Tibial artery (tissue), 4 donors: ENCODE measurements at regions not wholly inside any gene's neighbourhood (a gene's known extent, or its start where the extent isn't known, plus 50 kb on each side); places are given as distances from the start of the nearest gene placed in this dataset.
"Not testable (repeated sequence)": the region's sequence is repeated elsewhere in the genome, so short reads cannot be mapped to it uniquely, and the experiment has no call there.

ENCODE experiments used
- DNase-seq, 2 donors: peaks; one replicate each; pipeline ENCODE4 v3.0.0-alpha.2; 2019
- H3K27ac ChIP-seq, 2 donors: fragments of 200-600 bp; sonication (generic) in 1 of 2; 1 replicate in 1 of 2; 2 replicates in 1 of 2; pipeline ENCODE4 v1.5.1; 2018 to 2019; ENCODE audit warnings: mild to moderate bottlenecking in 1 of 2
- H3K27me3 ChIP-seq, 2 donors: fragments of 200-600 bp; sonication (generic) in 1 of 2; one replicate each; pipeline versions ENCODE4 v1.5.1 to v1.6.0; 2016 to 2019
- H3K36me3 ChIP-seq, 3 donors: fragments of 200-600 bp; sonication (generic) in 2 of 3; one replicate each; pipeline ENCODE4 v1.5.1; 2016 to 2019; ENCODE audit warnings: mild to moderate bottlenecking in 2 of 3
- H3K4me1 ChIP-seq, 4 donors: fragments of 200-600 bp; sonication (generic) in 2 of 4; 1 replicate in 3 of 4; 2 replicates in 1 of 4; pipeline ENCODE4 v1.5.1; 2016 to 2019
- H3K4me3 ChIP-seq, 2 donors: fragments of 200-600 bp; sonication (generic) in 1 of 2; 1 replicate in 1 of 2; 2 replicates in 1 of 2; pipeline ENCODE4 v1.5.1; 2018 to 2019; ENCODE audit warnings: mild to moderate bottlenecking in 2 of 2
- H3K9me3 ChIP-seq, 3 donors: fragments of 200-600 bp; sonication (generic) in 1 of 3; one replicate each; pipeline ENCODE4 v1.5.1; 2016 to 2019
- CTCF ChIP-seq, 2 experiments: fragments of 200-600 bp in 1 of 2; fragments of 450-650 bp in 1 of 2; IDR thresholded peaks; one replicate each; pipeline ENCODE4 v1.5.1; 2017 to 2019; ENCODE audit warnings: antibody characterized with exemption in 2 of 2, mild to moderate bottlenecking in 1 of 2, moderate library complexity in 1 of 2
- intact Hi-C: fragments of 100-400 bp; cut with DNase I; formaldehyde crosslinking; loops from one replicate; pipeline ENCODE4 v1.15.0; 2023; ENCODE audit warnings: low total_unique reads

- TF ChIP-seq CTCF (IDR thresholded peaks at IDR 0.05): no peak
- intact Hi-C loops: no loop called here
- no peak overlapping the region for H3K27ac ChIP-seq
- DNase-seq: no peak
- H3K27me3 ChIP-seq: no peaks in the 10 kb centered on the region
- H3K9me3 ChIP-seq: no peaks in the 10 kb centered on the region
- H3K4me1 ChIP-seq: no peaks in the 10 kb centered on the region
- H3K4me3 ChIP-seq: no peak overlapping the region
- no peaks in the 10 kb centered on the region for H3K36me3 ChIP-seq
Observed at GRCh38 chr1:157460381-157460780, 91.9 kb downstream of the FCRL5 start.

DNA sequence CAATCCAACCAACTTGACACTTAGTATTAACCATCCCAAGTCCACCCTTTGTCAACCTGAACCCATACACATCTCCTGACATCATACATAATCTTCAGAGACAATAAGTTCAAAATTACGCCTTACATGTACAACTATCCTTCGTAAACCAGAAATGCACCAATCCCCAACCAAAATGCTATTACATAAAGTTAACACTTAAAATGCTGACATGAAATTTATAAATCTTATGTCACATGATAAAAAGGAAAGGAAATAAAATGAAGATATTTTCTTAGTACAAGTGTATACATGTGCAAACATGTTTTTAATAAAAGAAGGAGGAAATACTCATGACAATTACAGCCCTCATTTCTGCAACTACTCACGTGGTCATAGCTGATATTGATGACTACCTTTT lies 95.0 kb downstream of the FCRL5 start:
- Histone ChIP-seq H3K4me3 (no peak overlapping the region), H3K27me3 (no peaks in the 10 kb centered on the region), H3K36me3 (no peaks in the 10 kb centered on the region), H3K27ac (no peak overlapping the region), H3K4me1 (no peaks in the 10 kb centered on the region), H3K9me3 (no peaks in the 10 kb centered on the region)
- intact Hi-C loops: no loop called here
- no peak for DNase-seq
- no peak for TF ChIP-seq CTCF (IDR thresholded peaks at IDR 0.05)

DNA sequence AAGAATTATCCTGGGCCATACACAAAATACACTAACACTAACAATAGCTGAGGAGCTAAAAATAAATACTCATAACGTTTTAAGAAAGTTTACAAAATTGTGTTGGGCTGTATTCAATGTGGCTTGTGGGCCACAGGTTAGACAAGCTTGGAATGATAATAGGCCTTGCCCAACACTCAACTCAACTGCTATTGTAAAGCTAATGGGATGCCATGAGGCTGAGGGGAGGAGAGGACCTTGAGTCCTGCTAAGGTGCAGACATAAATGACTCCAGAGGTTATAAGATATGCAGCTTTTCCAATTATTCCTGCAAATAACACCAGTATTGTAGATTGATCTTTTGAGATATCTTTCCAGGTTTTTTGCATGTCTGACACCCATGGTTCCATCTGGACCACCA lies 97.0 kb downstream of the FCRL5 start:
- H3K36me3 ChIP-seq: no peaks in the 10 kb centered on the region
- H3K27ac ChIP-seq: no peak overlapping the region
- no peak for DNase-seq
- no peaks in the 10 kb centered on the region for H3K4me1 ChIP-seq
- H3K27me3 ChIP-seq: no peaks in the 10 kb centered on the region
- no peaks in the 10 kb centered on the region for H3K9me3 ChIP-seq
- TF ChIP-seq CTCF (IDR thresholded peaks at IDR 0.05): no peak
- intact Hi-C loops: no loop called here
- no peak overlapping the region for H3K4me3 ChIP-seq

- no peaks in the 10 kb centered on the region for H3K27me3 ChIP-seq
- H3K36me3 ChIP-seq: no peaks in the 10 kb centered on the region
- H3K27ac ChIP-seq: no peak overlapping the region
- intact Hi-C loops: no loop called here
- no peak overlapping the region for H3K4me3 ChIP-seq
- H3K4me1 ChIP-seq: no peaks in the 10 kb centered on the region
- TF ChIP-seq CTCF (IDR thresholded peaks at IDR 0.05): no peak
- no peak for DNase-seq
- no peaks in the 10 kb centered on the region for H3K9me3 ChIP-seq
Observed at GRCh38 chr1:157450106-157450505, 102.2 kb downstream of the FCRL5 start.

- no peak overlapping the region for H3K4me3 ChIP-seq
- TF ChIP-seq CTCF (IDR thresholded peaks at IDR 0.05): no peak
- H3K9me3 ChIP-seq: no peaks in the 10 kb centered on the region
- intact Hi-C loops: no loop called here
- H3K4me1 ChIP-seq: no peaks in the 10 kb centered on the region
- H3K27ac ChIP-seq: no peak overlapping the region
- H3K27me3 ChIP-seq: no peaks in the 10 kb centered on the region
- no peak for DNase-seq
- no peaks in the 10 kb centered on the region for H3K36me3 ChIP-seq
Observed at GRCh38 chr1:157448636-157449035, 103.7 kb downstream of the FCRL5 start.

DNA sequence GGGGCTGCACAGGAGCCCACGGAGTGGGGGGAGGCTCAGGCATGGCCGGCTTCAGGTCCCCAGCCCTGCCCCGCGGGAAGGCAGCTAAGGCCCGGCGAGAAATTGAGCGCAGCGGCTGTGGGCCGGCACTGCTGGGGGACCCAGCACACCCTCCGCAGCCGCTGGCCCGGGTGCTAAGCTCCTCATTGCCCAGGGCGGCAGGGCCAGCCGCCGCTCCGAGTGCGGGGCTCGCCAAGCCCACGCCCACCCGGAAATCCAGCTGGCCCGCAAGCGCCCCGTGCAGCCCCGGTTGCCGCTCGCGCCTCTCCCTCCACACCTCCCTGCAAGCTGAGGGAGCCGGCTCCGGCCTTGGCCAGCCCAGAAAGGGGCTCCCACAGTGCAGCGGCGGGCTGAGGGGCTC lies 106.0 kb downstream of the FCRL5 start:
- H3K4me1 ChIP-seq, intact Hi-C loops, DNase-seq, H3K27ac ChIP-seq, H3K4me3 ChIP-seq, H3K36me3 ChIP-seq, H3K9me3 ChIP-seq, H3K27me3 ChIP-seq: not testable (repeated sequence)

DNA sequence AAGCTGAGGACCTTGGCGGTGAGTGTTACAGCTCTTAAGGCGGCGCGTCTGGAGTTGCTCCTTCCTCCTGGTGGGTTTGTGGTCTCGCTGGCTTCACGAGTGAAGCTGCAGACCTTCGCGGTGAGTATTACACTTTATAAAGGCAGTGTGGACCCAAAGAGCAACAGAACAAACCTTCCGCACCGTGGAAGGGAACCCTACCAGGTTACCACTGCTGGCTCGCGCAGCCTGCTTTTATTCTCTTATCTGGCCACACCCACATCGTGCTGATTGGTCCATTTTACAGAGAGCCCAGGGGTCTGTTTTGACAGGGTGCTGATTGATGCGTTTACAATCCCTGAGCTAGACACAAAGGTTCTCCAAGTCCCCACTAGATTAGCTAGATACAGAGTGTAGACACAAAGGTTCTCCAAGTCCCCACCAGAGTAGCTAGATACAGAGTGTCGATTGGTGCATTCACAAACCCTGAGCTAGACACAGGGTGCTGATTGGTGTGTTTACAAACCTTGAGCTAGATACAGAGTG lies 106.6 kb downstream of the FCRL5 start:
- H3K4me3 ChIP-seq, H3K9me3 ChIP-seq, H3K27me3 ChIP-seq, intact Hi-C loops, H3K36me3 ChIP-seq, DNase-seq, H3K4me1 ChIP-seq, H3K27ac ChIP-seq: not testable (repeated sequence)
